ENCODE measurements at regions not wholly inside any gene's neighbourhood (a gene's known extent, or its start where the extent isn't known, plus 50 kb on each side); places are given as distances from the start of the nearest gene placed in this dataset.

GRCh38 chr1:189033169-189033568 is 1444.5 kb downstream of the BRINP3 start:
- no peaks in the 10 kb centered on the region; the same call in 1 of the 2 replicates for H3K9me2 ChIP-seq (ENCODE audit: insufficient read depth)
- H3K36me3 ChIP-seq (ENCODE audit: low read depth): no peaks in the 10 kb centered on the region
- H3K4me3 ChIP-seq: no peak overlapping the region
- no peaks in the 10 kb centered on the region for H4K20me1 ChIP-seq (ENCODE audit: insufficient read depth)
- H3K79me2 ChIP-seq (ENCODE audit: low read depth): no peaks in the 10 kb centered on the region
- ChIA-PET CTCF (no interaction called here), POLR2A (ENCODE audit: unreplicated experiment) (no interaction called here)
- no TSS peak for BruUV-seq (replicated peaks)
- H2AFZ ChIP-seq: no peak overlapping the region
- no peaks in the 10 kb centered on the region for H3F3A ChIP-seq (ENCODE audit: insufficient read depth, low read depth)
- intact Hi-C loops (cut with micrococcal nuclease; ENCODE audit: unreplicated experiment): no loop called here
- H3K4me1 ChIP-seq (replicated peaks; ENCODE audit: insufficient read depth): no peaks in the 10 kb centered on the region
- no peaks in the 10 kb centered on the region for H3K27me3 ChIP-seq (ENCODE audit: insufficient read depth, low read depth)
- no peak for DNase-seq
- H3K9me3 ChIP-seq (ENCODE audit: insufficient read depth, low read depth): no peaks in the 10 kb centered on the region; the same call in 1 of the 2 replicates
- no peak overlapping the region for H3K4me2 ChIP-seq
- TF ChIP-seq EZH2 (IDR thresholded peaks at IDR 0.05; ENCODE audit: low read depth): no peak
- TF ChIP-seq CTCF (conservative IDR thresholded peaks at IDR 0.05): no peak
- no peak overlapping the region for H3K27ac ChIP-seq

- BruUV-seq (replicated peaks): no TSS peak
- CTCF ChIA-PET: no interaction called here
- intact Hi-C loops (cut with micrococcal nuclease; ENCODE audit: unreplicated experiment): no loop called here
These were observed 1441.0 kb downstream of the BRINP3 start for GRCh38 chr1:189036628-189037027.

GRCh38 chr1:189046127-189046526 is 1431.5 kb downstream of the BRINP3 start:
- Histone ChIP-seq H3K4me3 (no peak overlapping the region), H3K79me2 (ENCODE audit: low read depth) (no peaks in the 10 kb centered on the region), H3K36me3 (ENCODE audit: low read depth) (no peaks in the 10 kb centered on the region), H2AFZ (no peak overlapping the region; the same call in 1 of the 2 replicates), H3K27ac (no peak overlapping the region), H3K4me1 (replicated peaks; ENCODE audit: insufficient read depth) (no peaks in the 10 kb centered on the region), H3K4me2 (no peak overlapping the region), H4K20me1 (ENCODE audit: insufficient read depth) (no peaks in the 10 kb centered on the region), H3K27me3 (ENCODE audit: insufficient read depth, low read depth) (no peaks in the 10 kb centered on the region), H3F3A (ENCODE audit: insufficient read depth, low read depth) (no peaks in the 10 kb centered on the region), H3K9me2 (ENCODE audit: insufficient read depth) (no peaks in the 10 kb centered on the region; the same call in 1 of the 2 replicates), H3K9me3 (ENCODE audit: insufficient read depth, low read depth) (no peaks in the 10 kb centered on the region)
- TF ChIP-seq CTCF (conservative IDR thresholded peaks at IDR 0.05) (no peak), EZH2 (IDR thresholded peaks at IDR 0.05; ENCODE audit: low read depth) (no peak)
- intact Hi-C loops (cut with micrococcal nuclease; ENCODE audit: unreplicated experiment): no loop called here
- DNase-seq: no peak
- POLR2A ChIA-PET (ENCODE audit: unreplicated experiment): no interaction called here
- no TSS peak for BruUV-seq (replicated peaks)
- CTCF ChIA-PET: no interaction called here

More at GRCh38 chr1:189036628-189037027, 1441.0 kb downstream of the BRINP3 start:
- Histone ChIP-seq H2AFZ (no peak overlapping the region), H3K27me3 (ENCODE audit: insufficient read depth, low read depth) (no peaks in the 10 kb centered on the region), H3K4me2 (no peak overlapping the region), H3K36me3 (ENCODE audit: low read depth) (no peaks in the 10 kb centered on the region), H3K4me1 (replicated peaks; ENCODE audit: insufficient read depth) (no peaks in the 10 kb centered on the region), H3K9me3 (ENCODE audit: insufficient read depth, low read depth) (no peaks in the 10 kb centered on the region; the same call in 1 of the 2 replicates), H3F3A (ENCODE audit: insufficient read depth, low read depth) (no peaks in the 10 kb centered on the region), H3K4me3 (no peak overlapping the region), H4K20me1 (ENCODE audit: insufficient read depth) (no peaks in the 10 kb centered on the region), H3K27ac (no peak overlapping the region), H3K79me2 (ENCODE audit: low read depth) (no peaks in the 10 kb centered on the region), H3K9me2 (ENCODE audit: insufficient read depth) (no peaks in the 10 kb centered on the region; the same call in 1 of the 2 replicates)
- no peak for TF ChIP-seq CTCF (conservative IDR thresholded peaks at IDR 0.05)
- no peak for TF ChIP-seq EZH2 (IDR thresholded peaks at IDR 0.05; ENCODE audit: low read depth)
- DNase-seq: no peak
- POLR2A ChIA-PET (ENCODE audit: unreplicated experiment): no interaction called here

All from PC-9 (cell line).